Anterior cingulate cortex (tissue), 58 donors: ENCODE measurements at regions not wholly inside any gene's neighbourhood (a gene's known extent, or its start where the extent isn't known, plus 50 kb on each side); places are given as distances from the start of the nearest gene placed in this dataset.

Experiments used
- DNase-seq, 58 donors: peaks; one replicate each; lab custom pipeline; 2025; lab: John Stamatoyannopoulos, UW

DNA sequence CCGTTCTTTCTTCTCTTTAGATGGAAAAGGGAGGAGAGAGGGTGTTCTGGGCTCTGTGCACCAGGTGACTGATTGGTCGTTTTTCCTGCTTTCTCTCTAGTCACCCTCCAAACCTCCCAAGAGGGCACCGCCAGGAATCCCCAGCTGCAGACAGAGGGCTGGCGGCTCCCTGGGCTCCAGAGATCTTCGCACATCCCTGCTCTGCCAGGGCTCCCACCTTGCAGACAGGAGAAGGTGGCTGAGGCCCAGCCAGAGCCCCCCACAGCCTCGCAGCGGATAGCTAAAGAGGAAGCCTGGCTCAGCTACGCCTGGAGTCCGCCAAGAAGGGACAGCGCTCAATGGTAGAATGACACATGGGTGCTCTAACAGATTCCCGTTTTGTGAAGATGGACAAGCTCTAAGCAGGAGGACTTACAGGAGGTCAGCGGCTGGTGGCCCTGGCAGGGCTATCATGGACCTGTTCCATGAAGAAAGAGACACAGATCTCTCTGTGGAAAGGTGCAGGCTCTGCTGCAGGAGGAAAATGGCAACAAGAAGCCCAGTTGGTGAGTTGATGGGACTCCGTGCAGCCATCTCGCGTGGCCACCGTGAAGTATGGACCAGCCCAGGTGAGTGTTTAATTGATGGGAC lies 976.9 kb downstream of the BRD1 start:
- DNase-seq = no peak

DNA sequence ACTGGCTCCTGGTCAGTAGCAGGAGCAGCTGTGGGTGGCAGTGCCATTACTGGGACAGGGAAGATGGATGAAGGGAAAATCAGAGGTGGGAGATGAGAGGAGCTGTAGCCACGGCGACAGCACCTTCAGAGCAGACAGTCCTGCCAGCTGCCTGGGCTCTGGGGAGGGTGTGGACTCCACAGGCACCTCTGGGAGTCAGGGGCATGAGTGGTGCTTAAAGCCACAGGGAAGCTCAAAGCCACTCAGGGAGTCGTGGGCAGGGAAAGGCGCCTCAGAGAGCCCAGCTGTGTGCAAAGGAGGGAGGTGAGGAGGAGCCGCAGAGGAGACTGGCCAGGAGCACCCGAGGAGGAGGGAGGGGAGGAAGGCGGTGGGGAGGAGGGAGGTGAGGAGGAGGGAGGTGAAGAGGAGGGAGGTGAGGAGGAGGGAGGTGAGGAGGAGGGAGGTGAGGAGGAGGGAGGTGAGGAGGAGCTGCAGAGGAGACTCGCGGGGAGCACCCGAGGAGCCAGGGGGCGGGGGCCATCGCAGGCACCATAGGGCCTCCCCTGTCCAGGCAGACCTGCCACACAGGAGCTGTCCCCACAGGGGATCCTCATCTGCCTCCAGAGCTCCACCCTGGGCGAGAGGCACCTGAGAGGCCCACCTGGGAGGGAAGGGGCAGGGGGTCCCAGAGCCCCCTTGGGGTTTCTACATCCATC lies 977.6 kb downstream of the BRD1 start:
- DNase-seq = no peak

DNA sequence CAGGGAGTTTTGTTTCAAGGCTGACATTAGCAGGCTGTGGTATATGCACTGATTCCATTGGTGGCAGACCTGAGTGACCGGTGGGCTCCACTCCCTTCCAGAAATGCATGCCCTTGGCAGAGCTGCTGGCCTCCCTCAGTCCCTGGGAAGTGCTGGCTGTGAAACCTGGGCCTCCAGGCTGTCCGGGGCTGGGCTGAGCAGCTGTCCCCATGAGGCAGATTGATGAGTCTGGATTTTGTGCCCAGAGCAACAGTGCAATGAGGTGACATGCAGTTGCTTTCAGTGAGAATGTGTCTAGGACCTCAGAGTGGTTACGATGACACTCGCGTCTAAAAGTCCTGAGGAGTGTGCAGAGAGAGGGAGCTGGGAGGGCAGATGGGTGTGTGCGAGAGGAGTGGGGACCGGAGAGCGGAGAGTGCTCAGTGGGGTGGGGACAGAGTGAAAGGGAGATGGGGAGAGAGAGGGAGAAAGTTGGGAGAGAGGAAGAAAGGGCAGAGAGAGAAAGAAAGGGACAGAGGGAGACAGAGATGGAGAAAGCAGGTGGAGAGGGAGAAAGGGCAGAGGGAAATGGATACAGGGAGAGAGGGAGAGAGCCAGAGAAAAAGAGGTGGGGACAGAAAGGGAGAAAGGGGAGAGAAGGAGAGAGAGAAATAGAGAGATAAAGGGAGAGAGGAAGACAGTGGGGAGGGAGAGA lies 978.3 kb downstream of the BRD1 start:
- no peak for DNase-seq

DNA sequence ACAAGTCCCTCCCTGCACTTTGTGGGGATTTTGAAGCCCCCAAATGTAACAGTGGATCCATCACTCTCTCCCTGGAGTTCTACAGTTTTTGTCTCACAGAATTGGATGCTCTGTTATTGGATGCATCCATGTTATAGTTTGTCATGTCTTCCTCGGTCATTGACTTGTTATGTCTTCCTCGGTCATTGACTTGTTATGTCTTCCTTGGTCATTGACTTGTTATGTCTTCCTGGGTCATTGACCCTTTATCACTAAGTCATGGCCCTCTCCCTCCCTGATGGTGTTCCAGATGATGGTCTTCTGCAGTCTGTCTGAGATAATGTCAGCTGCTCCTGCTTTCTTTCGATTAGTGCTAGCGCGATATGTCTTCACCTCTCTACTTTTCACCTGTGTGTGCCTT lies 981.5 kb downstream of the BRD1 start:
- no peak for DNase-seq

DNA sequence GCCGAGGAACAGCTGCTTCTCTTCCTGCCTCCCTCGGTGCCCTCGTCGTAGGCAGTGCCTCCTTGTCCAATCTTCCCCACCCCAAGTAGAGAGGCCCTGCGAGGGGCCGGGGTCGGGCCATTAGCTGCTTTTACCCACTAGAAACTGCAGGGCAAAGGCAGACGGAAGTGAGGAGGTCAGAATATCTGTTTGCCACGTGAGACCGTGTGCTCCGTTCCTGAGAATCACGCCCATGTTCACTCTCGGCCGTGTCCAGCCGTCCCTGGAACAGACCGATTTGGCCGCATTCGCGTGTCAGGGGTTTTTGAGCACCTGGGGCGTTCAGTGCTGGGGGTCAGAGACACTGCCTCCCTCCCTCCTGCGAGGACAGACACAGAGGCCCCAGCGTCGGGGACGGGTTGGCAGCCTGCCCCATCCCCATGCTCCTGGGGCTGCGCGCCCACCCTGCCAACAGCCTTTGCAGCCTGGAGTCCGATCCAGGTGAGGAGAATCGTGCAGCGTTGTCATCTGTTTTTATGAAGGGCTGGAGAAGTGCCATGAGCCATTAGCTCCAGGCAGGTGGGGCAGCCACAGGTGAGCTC lies 982.2 kb downstream of the BRD1 start:
- DNase-seq = no peak

DNA sequence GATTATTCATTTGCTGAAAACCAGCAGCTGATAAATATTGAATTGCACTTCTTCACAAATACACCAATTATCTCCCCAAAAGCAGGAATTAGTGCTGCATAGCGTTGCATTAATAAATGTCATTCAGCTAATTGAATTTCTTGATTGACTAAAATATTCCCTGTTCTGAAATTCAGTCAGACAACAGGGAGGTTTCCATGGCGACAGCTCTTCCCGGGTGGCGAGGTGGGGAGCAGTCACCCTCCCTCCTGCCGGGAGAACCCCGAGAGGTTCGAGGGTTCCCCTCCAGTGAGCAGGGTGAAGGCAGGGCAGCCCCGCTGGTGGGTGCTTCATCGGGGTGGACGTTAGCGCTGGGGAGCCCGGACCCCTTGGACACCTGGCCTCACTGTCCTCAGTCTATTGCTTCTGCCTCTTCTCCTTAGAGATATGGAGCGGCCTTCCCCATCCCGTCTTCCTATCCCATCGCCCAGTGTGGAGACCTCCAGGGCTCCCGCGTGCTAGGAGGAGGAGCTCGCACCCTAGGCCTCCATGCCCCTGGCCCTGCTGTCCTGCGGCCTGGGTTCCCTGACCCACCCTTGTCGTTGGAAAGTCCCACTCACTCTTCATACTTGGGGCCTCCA lies 983.5 kb downstream of the BRD1 start:
- no peak for DNase-seq

DNA sequence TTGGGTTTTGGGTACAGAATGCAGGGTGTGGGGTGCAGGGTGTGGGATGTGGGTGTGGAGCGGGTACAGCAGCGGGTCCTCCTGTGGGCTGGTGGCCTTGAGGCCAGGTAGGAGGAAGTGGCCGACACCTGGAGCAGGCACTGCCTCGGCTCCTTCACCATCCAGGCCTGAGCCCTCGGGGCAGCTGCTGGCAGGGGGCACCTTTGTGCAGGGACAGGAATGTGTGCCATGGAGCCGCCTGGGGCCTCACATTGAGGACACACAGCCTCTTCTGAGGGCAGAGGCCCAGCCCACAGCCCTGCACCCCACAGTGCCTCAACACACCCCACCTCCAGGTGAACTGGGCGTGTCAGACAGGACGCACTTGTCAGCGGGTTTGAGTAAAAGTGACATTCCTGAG lies 984.0 kb downstream of the BRD1 start:
- DNase-seq = peak in 1 of 58 donors; percentile 10

DNA sequence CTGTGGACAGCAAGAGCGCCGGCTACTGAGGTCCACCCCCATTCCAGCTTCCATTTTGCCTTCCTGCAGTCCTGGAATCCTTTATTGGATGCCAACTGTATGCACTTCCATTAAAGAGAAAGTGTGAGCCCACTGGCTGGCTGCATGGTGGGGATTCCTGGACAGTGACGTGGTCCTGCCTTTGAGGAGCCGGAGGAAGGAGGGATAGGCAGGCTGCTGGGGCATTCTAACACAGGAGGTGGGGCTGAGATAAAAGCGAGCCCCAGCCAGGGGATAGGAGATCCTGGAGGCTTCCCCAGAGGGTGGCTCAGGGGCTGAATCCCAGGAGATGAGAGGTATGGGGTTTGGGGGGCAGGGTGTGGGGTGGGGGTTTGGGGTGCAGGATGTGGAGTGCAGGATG lies 984.7 kb downstream of the BRD1 start:
- no peak for DNase-seq

DNA sequence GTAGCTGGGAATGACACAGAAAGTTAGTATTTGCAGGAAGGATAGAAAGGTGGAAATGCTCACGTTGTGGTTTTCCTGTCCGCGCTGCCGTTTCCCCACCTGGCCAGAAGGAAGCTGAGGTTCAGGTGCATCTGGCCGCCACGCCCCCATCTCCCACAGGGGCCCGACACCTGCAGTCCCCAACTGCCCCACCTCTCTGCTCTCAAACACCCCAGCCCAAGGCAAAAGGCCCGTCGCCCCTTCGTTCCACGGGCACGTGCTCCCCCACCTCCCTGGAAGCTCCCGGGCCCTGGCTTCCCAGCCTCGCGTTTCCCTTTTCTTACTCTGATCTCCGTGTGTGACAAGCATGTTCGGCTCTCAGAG lies 985.1 kb downstream of the BRD1 start:
- DNase-seq = no peak

DNA sequence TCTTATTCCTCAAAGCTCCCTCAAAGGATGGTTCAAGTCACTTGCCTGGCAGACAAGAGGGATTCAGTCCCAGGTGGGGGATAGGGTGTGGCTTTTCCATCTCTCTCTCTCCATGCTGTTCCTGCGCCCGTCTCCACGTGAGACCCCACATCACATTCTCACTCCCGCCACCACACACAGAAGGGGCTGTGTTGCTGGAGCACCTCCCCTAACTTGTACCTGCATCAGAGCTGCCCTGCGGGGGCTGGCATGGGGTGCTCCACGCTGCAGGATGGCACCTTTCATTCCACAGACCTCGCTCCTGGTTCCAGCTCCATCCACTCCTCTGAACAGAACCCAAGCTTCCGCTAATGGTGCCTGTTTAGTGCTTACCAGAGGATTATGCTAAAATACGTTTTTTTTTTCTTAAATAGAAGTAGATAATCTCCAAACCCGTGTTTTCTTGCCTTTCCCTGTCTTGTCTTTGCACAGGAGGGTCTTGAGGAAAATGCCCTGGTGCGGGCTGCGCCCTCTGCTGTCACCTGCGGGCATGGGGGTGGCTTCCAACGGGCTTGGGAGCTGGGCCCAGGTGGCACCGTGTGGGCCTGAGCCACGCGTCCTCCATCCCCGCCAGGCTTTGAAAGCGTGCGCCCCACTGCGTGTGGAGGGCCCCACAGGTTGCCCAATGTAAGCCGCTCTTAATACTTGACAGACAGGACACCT lies 985.6 kb downstream of the BRD1 start:
- DNase-seq = no peak

DNA sequence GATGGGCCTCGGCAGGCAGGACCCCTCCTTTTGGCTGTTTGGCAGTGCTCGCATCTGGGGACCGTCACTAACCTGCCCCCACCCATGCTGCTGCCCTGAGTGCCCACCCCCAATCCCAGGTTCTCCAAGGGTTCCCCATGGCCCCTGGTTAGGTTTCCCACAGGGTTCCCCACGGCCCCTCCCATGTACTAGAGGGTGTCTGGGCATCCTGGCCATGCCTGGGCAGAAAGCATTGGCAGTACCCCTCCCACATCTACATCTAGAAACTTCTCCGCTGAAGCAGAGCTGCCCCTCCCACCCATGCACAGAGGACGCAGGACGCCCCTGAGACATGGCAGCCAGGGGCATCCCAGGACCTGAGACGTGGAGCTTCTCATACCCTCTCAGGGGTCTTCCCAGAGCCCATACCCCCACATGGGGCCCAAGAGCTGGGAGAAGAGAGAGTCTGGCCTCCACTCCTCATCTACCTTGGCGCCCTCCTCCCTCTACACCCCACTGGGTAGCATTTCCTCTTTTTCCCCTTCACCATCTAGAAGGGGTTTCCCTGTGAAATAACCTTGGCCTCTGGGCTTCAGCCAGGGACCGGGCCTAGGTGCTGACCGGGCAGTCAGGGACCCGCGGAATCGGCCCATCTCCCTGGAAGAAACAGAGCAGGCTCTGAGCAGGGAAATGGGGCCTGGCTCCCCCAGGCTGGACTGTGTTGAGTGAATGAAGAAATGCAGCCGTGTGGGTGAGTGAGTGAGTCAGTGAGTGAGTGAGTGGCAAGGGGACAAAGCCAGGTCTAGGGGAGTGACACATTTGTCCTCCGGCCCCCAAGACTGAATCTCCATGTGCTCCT lies 987.3 kb downstream of the BRD1 start:
- DNase-seq = no peak

DNA sequence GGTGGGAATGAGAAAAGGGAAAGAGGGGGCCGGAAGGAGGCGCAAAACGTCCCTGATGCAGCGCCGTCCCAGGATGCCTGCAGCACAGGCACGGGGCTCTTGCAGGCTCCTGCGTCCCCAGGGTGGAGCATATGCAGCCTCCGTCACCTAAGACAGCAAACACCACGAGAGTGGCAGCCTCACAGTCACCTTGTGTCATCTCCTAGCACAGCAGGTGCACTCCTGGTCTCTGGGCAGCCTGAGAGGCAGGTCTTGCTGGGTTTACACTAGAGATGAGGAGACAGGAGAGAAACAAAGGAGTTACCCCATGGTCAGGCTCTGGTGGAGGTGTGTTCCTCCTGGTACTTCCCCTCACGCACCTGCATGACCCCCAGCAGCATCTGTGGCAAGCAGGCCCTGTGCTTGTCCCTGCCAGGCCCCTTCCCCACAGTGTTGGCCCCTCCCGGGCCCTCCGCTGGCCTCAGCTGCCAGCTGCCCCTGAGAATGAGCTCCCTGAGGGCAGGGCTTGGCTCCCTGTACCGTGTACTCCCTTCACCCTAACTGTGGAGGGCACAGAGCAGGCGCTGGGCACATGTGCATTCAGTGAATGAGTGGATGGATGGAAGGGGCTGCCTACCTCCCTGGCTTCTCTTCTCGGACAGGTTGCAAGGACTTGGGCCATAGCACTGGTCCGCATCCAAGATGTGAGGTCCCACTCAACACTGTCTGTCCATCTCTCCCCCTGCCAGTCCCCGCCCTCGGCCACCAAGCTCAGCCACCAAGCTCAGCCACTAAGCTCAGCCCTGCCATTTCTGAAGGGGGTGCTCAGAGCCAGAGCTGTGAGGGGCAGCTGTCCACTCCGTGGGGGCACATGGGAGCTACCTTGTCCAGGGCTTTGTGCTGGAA lies 988.6 kb downstream of the BRD1 start:
- no peak for DNase-seq

DNA sequence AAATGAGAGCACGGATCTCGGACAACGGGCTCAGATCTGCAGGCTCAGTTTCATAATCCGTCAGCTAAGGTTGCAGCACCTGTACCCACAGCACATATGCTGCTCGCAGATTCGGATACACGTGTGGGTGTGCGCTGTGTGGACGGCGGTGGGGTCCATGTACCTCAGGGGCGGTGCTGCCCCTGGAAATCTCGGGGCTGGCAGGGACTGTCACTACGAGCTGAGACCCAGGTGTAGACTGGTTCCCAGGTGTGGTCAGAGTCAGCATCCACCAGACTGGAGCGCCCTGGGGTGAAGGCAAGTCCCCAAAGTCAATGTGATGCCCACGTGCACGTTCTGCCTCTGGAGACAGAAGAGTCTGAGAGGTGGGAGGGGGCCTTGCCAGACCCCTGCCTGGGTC lies 989.3 kb downstream of the BRD1 start:
- no peak for DNase-seq

DNA sequence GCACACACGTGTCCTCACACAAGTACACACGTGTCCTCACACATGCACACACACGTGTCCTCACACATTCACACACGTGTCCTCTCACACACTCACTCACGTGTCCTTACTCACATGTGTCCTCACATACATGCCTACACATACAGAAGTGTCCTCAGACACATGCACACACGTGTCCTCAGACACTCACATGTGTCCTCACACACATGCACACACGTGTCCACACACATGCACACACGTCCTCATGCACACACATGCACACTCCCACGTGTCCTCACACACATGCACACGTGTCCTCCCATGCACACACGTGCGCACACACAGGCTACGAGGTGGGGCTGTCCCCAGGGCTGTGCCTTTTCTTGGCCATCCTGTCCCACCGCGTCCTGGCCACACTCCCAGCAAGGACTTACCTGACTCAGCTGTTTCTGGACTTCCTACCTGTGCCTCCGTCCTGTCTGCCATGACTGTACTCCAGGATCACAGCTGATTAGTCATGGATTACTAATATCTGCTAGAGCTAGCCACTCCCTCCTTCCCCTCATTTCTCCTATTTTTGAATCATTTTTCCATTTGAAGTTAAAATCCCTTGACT lies 990.2 kb downstream of the BRD1 start:
- no peak for DNase-seq

DNA sequence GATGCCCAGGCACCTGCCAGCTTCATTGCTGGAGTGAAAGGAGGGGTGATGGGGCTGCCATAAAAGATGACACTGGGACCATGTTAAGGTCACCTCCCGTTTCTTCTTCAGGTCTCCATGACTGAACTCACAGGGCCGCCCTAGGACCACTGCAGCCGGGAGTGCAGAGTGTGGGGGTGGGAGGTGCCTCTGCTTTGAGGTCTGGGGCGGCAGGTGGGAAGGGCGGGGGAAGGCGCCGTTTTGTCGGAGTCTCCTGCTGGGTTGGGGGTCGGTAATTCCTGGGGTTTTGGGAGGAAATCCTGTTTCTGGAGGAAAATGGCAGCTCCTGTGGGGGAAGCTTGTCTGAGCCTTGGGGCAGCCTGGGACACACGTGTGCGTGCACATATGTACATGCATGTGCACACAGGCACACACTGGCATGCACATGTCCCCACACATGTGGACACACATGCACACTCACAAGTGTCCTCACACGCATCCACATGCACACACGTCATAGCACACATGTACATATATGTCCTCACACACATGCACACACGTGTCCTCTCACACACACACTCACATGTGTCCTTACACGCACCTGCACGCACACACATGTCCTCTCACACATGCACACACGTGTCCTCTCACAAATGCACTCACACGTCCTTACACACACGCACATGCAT lies 990.9 kb downstream of the BRD1 start:
- no peak for DNase-seq

DNA sequence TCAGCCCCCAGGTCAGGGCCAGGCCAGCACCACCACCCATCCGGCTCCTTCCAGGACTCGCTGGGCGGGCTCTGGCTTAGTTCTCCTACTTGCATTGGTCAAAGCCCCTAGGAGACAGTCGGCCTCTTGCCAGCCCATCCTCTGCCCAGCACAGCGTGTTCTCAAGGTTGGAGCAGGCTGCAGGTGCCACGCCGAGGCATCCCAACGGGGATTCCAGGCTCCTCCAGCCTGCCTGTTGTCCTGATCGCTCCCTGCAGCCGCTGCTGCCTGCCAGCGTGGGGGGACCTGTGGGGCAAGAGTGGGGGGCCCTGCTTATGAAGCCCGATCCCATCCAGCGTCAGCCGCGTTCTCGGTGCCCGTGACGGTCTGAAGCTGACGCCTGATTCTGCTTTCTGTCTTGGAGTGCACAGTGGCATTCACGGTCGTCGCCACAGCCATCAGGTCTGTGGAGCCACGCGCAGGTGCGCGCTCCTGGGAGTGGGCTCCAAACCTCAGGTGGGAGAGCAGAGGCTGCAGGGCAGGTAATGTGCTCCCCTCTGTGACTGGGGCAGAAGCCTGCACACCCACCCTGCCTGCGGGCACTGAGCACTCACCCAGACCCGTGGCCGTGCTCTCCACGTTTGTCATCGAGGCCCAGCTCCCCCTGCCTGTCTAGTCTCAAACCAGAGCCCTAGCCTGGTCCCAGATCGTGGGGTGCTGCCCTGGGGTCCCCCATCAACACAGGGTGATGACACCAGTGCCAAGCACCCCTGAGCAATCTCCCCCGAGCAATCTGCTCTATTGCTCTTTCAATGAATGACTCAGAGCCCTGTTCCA lies 991.6 kb downstream of the BRD1 start:
- DNase-seq = no peak

DNA sequence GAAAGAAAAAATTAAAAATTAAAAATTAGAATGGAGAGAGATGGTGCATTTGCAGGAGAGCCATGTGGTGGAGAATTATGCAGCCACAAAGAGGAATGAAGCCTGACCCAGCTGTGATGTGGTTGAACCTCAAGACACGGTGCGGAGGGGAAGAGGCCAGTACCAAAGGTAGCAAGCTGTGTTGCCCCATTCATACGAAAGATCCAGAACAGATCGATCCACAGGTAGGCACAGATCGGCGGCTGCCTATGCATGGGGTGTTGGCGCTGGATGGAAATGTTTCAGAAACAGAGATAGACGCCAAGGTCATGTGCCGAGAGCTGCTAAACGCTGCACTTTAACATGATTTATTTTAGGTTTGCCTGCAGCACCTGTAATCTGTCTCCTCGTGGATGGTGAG lies 992.3 kb downstream of the BRD1 start:
- DNase-seq = no peak
